Keratinocyte (primary cell): ENCODE measurements at regions not wholly inside any gene's neighbourhood (a gene's known extent, or its start where the extent isn't known, plus 50 kb on each side); places are given as distances from the start of the nearest gene placed in this dataset.

Experiments
- CTCF ChIP-seq, 3 experiments: IDR thresholded peaks in 1 of 3; conservative IDR thresholded peaks in 1 of 3; optimal IDR thresholded peaks in 1 of 3; 2 replicates in 2 of 3; 3 replicates in 1 of 3; pipeline versions ENCODE3 to v1.5.1; 2011; ENCODE audit warnings: low read length in 3 of 3, mild to moderate bottlenecking in 3 of 3, moderate library complexity in 2 of 3, control low read depth in 1 of 3, inconsistent platforms in 1 of 3; ENCODE audit not compliant: insufficient read depth in 2 of 3; ENCODE audit errors: extremely low read depth in 1 of 3
- EZH2 ChIP-seq: IDR thresholded peaks from one replicate; pipeline ENCODE4 v1.6.1; 2012; ENCODE audit warnings: inconsistent platforms, mild to moderate bottlenecking, low read length, moderate library complexity

- no peak for TF ChIP-seq CTCF (optimal IDR thresholded peaks at IDR 0.05 in 1 of 3, IDR thresholded peaks at IDR 0.05 in 1 of 3, conservative IDR thresholded peaks at IDR 0.05 in 1 of 3; ENCODE audit: extremely low read depth in 1 of 3, insufficient read depth in 2 of 3, low read length in 3 of 3)
- no peak for TF ChIP-seq EZH2
These were observed 342.6 kb upstream of the RGS6 start for GRCh38 chr14:71589609-71590008.
